ENCODE measurements at regions not wholly inside any gene's neighbourhood (a gene's known extent, or its start where the extent isn't known, plus 50 kb on each side); places are given as distances from the start of the nearest gene placed in this dataset.

DNA sequence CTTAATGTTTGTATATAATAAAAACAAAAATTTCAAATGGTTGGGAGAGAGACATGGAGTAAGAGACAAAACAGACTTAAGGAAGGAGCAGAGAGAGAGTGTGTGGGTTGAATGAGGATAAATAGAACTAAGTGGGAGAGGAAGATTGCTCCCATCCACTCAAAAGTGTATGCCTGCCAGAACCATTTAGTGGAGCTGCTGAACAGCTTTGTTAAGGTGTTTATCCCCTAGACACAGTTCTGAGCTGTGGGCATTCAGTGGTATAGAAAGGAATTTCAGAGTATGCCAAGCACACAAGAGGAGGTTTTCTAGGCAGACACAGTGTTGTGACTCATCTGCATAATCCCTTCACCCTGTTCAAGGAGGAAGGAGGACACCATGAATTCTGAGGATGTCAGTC is 508.6 kb upstream of the EPHA5 start:
- Histone ChIP-seq H3K4me1 (ENCODE audit: control insufficient read depth, extremely low read depth, insufficient read depth, low read length) (no peaks in the 10 kb centered on the region), H4K20me1 (replicated peaks; ENCODE audit: control insufficient read depth, extremely low read depth, insufficient read depth, low read length) (no peaks in the 10 kb centered on the region), H3K4me3 (replicated peaks in 1 of 3; ENCODE audit: insufficient read depth in 1 of 3, low read depth in 1 of 3, low read length in 3 of 3) (no peak overlapping the region), H3K9me3 (replicated peaks; ENCODE audit: control insufficient read depth, insufficient read depth, low read length) (no peaks in the 10 kb centered on the region), H2AFZ (ENCODE audit: low read depth, low read length) (no peak overlapping the region), H3K4me2 (ENCODE audit: insufficient read depth, low read length) (no peak overlapping the region), H3K27me3 (ENCODE audit: control insufficient read depth in 2 of 2, insufficient read depth in 2 of 2, low read length in 2 of 2) (no peaks in the 10 kb centered on the region), H3K9me1 (replicated peaks; ENCODE audit: control insufficient read depth, extremely low read depth, insufficient read depth, low read length) (no peaks in the 10 kb centered on the region), H3K79me2 (ENCODE audit: control insufficient read depth, insufficient read depth, low read length) (no peaks in the 10 kb centered on the region), H3K27ac (ENCODE audit: insufficient read depth, low read depth, low read length) (no peak overlapping the region), H3K9ac (replicated peaks; ENCODE audit: extremely low read depth, insufficient read depth, low read length) (no peak overlapping the region), H3K36me3 (ENCODE audit: control insufficient read depth in 2 of 2, extremely low read depth in 1 of 2, insufficient read depth in 2 of 2, low read length in 2 of 2) (no peaks in the 10 kb centered on the region)
- CTCF ChIA-PET = interaction anchor here (0.8 to 1.3 kb wide), 2 partner anchors 10 to 37 kb away, joined by 4 to 6 read pairs; no protein-coding TSS in a partner anchor
- TF ChIP-seq JUN (IDR thresholded peaks at IDR 0.05; ENCODE audit: borderline replicate concordance, insufficient read depth, insufficient read length, low read depth) = no peak
- no peak for TF ChIP-seq POLR2A (IDR thresholded peaks at IDR 0.05; ENCODE audit: low read depth, low read length)
- TF ChIP-seq, protein P1, sequence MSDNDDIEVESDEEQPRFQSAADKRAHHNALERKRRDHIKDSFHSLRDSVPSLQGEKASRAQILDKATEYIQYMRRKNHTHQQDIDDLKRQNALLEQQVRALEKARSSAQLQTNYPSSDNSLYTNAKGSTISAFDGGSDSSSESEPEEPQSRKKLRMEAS (IDR thresholded peaks at IDR 0.05; ENCODE audit: insufficient read depth, insufficient read length) = no peak
- TF ChIP-seq MYC (IDR thresholded peaks at IDR 0.05; ENCODE audit: low read depth, low read length) = no peak
- TF ChIP-seq, protein P2, sequence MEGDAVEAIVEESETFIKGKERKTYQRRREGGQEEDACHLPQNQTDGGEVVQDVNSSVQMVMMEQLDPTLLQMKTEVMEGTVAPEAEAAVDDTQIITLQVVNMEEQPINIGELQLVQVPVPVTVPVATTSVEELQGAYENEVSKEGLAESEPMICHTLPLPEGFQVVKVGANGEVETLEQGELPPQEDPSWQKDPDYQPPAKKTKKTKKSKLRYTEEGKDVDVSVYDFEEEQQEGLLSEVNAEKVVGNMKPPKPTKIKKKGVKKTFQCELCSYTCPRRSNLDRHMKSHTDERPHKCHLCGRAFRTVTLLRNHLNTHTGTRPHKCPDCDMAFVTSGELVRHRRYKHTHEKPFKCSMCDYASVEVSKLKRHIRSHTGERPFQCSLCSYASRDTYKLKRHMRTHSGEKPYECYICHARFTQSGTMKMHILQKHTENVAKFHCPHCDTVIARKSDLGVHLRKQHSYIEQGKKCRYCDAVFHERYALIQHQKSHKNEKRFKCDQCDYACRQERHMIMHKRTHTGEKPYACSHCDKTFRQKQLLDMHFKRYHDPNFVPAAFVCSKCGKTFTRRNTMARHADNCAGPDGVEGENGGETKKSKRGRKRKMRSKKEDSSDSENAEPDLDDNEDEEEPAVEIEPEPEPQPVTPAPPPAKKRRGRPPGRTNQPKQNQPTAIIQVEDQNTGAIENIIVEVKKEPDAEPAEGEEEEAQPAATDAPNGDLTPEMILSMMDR (IDR thresholded peaks at IDR 0.05; ENCODE audit: extremely low read depth in 1 of 2, insufficient read depth in 1 of 2, low read depth in 1 of 2, low read length in 2 of 2) = no peak
- TF ChIP-seq EZH2 (IDR thresholded peaks at IDR 0.05; ENCODE audit: borderline replicate concordance, low read depth, low read length, severe bottlenecking) = no peak
- TF ChIP-seq GATA2 (IDR thresholded peaks at IDR 0.05; ENCODE audit: insufficient read depth, insufficient read length, low read depth, low read length) = no peak
- TF ChIP-seq FOS (IDR thresholded peaks at IDR 0.05; ENCODE audit: borderline replicate concordance, insufficient read depth, low read length) = no peak
- no peak for TF ChIP-seq POLR2AphosphoS5 (IDR thresholded peaks at IDR 0.05; ENCODE audit: insufficient read depth, low read depth, low read length)
- dilution Hi-C loops (cut with MboI; ENCODE audit: extremely low pct_ligation_motif_present, low sequenced_read_pairs) = no loop called here
- DNase-seq (ENCODE audit: low read depth, low spot score) = no peak
- POLR2A ChIA-PET = no interaction called here
- BruUV-seq (replicated peaks) = no TSS peak
- intact Hi-C loops (cut with micrococcal nuclease) = no loop called here
- FAIRE-seq = no peak

Measured in endothelial cell of umbilical vein (primary cell).